GM21619 (cell line): ENCODE measurements at regions not wholly inside any gene's neighbourhood (a gene's known extent, or its start where the extent isn't known, plus 50 kb on each side); places are given as distances from the start of the nearest gene placed in this dataset.

Source experiments
- ATAC-seq: cut with Tn5 transposase; IDR thresholded peaks from one replicate; pipeline ENCODE4 v1.9.1; 2021; ENCODE audit not compliant: unreplicated experiment

DNA sequence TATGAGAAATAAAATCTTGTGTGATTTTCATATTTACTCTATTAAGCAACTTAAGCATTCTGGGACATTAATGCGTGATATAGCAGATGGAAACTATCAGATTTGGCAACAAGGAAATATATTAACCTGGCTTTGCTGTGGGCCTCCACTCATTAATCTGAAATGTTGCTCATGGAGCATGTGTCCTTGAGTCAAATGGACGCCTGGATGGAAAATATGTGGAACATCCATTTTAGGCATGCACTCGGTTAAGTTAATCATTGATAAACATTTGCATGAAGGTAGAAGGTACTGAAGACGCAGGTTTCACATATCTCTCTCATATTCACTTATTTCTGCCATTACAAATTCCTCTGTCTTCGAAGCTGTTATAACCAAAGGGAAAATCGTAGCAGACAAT is 246.1 kb downstream of the NR2F2 start:
- ATAC-seq, result no peak

DNA sequence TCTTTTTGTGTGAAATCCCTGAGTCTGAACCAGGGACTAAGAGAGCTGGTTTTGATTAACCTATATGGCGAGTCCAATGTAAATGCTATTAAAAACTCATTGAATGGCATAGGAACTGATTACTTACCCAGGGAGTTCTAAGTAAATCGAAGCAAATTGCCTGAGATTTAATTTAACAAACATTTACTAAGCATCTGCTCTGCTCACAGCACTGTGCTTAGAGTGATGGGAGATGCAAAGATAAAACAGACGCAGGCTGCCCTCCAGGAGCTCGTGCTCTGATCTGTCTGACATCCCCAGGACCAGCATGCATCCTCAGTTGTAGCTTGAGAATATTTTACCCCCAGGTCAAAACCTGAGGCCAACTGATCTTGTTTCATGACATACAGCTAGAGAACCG is 247.9 kb downstream of the NR2F2 start:
- ATAC-seq, result no peak

DNA sequence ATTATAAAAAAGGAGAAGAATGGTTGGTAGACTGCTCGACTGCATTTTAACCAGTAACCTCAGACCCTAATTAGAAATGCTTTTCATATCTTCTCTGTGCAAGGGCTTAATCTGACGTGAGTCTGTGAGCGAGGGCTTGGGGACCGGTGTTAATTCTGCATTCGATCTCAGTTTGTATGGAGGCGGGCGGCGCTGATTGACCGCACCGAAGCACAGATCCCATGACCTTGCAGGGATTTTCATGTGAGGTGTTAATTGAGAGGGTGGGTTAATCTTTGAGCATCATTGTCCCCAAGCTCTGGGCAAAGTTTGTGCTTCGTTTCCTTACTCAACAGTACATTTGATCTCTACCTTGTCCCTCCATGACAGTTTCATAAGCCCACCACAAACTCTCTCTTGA is 250.9 kb downstream of the NR2F2 start:
- no peak for ATAC-seq

DNA sequence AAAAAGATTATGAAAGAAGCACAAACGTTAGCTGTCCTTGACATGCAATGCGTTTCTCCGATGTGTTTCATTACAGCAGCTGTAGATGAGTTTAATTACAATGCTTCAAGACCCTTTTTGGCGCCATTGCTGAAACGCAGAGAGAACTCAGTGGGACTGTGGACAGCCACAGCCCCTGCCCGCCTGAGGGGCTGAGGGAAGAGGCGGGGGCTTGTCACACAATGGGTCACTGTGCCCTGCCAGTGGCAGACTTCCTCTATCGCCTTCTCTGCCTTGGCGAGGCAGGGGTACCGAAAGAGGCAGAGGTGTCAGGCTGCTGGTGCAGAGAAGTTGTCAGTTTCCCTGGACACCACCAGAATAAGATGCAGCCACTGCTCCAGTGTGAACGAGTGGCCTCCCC is 252.0 kb downstream of the NR2F2 start:
- ATAC-seq, result no peak

DNA sequence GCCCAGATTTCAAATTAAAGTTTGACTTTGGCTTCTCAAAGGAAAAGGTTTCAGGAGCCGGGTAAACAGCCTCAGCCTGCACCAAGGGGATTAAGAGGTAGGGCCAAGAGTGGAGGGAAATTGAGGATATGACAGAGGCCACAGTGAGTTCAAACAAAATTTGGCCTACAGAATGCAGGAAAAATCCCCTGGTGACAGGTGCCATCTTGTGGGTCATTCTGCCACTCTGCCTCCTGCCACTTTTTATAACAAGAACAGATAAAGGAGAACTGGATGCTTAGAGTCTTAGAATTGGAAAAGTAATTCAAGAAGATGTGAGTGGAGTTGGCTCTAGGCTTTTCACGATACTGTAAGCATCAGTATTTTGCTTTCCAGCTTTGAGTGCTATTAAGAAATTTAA is 253.2 kb downstream of the NR2F2 start:
- no peak for ATAC-seq

DNA sequence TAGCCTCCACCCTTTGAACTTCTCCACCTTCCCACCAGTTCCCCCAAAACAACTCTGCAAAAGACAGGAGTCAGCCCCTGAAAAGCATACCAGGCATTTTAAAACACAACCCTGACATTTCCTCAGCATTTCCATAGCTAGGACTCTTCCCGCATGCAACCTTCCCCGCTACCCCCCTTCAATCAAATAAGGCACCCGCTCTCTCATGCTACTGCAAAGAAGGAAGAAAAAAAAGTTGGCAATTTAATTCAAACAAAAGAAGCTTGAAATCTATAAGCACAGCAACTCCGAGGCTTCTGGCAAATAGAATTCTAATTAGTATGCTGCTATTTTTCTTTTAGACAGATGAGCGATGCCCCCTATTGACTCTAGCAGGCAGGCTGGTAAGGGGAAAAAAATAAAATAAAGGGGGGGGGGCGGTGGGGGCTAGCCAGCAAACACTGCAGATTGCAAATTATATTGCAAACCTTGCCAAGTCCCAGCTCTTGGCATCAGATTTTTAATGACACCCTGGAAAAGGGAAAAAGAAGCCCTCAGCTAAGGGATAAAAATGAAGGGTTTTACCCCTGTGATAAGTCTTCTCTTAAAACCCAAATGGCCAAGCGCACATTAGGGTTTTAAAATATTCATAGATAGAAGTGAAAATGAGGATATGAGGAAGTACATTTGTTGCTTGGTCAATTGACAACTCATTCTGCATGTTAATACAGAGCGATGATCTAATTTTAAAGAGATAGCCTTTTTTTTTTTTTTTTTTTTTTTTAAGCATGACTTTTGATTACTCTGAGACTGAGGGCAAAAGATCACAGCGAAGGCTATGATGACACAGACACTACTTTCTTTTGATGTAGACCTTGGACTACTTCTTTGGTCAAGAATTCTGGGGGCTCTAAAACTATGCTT is 255.2 kb downstream of the NR2F2 start:
- ATAC-seq, result no peak

DNA sequence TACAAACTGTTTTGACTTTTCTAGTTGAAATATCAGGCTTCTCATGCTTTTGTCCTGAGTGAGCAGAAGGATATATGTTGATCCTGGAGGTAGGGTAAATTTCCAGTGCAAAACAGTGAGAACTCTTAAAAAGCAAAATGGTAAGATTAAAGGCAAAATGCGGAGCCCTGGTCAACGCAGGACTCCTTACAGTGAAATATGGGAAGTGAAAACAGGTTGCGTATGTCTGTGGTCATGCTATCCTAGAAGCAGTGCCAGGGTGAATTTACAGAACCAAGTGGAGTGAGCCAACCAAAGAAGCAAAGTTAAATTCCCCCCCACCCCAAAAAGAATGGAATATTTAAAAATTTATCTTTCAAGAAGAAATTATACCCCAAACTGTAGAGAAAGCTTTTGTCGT is 256.4 kb downstream of the NR2F2 start:
- no peak for ATAC-seq

DNA sequence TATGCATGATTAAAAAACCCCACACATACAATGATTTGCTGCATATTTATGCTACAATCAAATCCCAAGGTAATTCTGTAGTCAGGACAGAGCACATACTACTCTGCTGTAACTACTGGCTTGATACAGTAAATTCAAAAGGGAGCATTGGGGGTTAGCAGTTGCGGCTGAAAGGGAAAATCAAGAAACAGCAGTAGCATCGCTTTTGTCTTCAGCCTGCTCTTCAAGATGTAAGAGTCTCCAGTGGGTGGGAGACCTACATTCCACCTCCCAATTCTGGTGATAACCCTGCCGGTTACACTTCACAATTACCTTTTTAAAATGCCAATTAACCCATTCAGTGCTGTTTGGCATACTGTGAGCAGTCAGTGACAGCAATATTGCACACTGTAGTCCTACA is 259.4 kb downstream of the NR2F2 start:
- ATAC-seq, result no peak

DNA sequence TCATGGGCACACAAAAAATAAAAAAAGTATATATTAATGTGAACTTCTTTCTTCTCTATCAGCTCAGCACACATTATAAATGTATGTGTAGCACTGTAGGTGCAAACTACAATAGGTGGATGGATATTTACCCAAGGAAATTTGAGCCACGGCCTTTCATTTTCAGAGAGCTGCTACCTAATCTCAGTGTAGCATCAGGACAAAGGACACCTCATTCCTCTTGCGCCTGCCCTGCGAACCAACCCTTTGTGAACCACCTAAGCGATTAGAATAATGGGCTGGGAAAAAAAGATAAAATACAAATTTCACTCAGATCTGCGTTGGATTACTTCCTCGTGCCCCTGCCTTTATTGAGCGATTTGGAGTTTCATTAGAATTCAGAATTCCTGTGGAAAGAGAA is 263.2 kb downstream of the NR2F2 start:
- ATAC-seq, result no peak

DNA sequence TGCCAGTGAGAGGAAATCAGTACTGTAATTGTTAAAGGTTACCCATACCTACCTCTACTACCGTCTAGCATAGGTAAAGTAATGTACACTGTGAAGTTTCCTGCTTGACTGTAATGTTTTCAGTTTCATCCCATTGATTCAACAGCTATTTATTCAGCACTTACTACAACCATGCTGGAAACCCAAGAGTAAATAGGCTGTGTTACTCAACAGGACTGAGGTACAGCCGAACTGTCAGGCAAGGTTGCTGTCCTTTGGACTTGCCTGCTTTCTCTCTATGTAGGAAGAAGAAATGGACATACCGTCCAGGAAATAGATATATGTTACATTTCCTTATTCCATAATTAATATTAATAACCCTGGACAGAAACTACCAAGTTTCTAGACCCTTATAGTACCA is 265.5 kb downstream of the NR2F2 start:
- no peak for ATAC-seq

DNA sequence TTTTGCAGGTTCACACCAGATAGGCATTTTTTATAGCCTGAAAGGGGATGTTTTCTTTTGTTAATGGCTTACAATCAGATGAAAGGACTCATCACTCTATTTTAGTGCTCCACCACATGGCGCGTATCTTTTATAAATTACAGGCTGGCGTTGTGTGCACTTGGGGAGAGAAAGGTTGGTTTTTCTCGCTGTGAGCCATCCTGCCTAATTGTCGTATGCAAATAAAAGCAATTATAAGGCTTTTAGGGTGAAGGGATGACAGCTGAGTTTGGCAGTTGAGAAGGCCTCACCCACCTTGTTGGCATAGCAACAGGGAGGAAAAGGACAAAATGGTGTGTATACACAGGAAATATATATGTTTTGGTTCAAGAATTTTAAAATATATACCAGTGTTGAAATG is 268.0 kb downstream of the NR2F2 start:
- no peak for ATAC-seq

DNA sequence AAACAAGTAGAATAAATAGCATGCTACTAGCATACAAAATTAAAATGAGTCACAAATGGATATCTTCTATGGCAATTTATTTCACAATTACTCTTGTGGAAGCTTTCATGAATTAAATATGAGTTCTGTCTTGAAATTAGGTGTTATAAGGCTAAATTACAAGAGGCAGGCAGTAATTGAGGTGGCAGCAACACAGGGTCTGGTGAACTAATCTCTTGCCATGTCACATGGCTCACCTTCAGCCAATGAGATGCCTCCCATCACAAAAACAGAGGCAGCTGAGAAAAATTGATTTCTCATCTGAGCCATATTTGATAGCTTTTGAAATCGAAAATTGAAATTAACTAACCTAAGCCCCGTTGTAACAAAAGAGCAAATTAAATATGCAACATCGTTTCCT is 268.8 kb downstream of the NR2F2 start:
- no peak for ATAC-seq

DNA sequence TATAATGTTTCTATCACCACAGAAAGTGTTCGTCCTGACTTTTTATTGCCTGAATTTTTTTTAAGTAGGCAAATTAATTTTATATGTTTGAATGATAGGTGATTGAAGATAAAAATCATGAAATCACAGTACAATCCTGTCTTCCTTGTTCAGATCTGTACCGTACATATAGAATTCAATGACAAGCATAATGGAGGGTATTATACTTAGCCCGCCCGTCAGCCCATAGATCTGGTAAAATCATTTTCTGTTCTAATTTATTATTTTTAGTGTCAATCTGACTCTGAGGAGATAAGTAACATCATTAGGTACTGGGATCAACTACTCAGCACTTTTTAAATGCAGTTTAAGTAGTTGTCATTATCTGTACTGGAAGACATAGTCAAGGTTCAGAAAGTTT is 269.9 kb downstream of the NR2F2 start:
- no peak for ATAC-seq

DNA sequence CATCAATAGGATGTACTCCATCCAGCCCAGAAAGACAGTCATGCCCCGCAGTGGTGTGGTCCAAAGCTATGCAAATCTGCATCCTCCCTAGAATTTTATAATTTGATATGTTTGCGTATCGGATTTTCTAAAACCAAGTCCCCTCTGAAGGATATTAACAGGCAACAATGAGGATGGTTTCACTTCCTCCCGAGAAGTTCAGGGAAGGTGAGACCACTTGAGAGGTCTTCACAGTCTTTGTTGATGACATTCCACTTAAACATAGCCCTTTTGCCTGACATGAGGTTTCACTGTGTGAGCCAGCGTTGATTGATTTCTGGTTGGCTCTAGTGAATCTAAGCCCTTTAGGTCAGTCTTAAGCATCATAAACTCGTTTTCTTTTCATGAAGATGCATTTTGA is 276.1 kb downstream of the NR2F2 start:
- ATAC-seq, result no peak

DNA sequence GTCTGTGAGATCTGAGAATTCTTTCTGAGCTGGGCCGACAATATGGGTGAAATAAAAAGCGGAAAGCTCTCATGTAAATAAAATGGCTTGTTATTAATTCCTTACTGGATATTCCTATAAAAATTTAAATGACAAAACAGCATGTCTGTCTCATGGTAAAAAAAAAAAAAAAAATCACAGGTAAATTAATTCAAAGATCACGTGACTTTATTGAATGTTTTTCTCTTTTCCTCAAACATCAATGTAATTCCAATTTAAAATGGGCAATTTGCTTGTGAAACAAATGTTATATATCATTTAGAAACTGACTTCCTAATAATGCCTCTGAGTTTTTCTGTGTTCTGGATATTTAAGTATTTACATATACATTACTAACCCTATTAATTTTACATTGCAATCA is 280.3 kb downstream of the NR2F2 start:
- no peak for ATAC-seq

DNA sequence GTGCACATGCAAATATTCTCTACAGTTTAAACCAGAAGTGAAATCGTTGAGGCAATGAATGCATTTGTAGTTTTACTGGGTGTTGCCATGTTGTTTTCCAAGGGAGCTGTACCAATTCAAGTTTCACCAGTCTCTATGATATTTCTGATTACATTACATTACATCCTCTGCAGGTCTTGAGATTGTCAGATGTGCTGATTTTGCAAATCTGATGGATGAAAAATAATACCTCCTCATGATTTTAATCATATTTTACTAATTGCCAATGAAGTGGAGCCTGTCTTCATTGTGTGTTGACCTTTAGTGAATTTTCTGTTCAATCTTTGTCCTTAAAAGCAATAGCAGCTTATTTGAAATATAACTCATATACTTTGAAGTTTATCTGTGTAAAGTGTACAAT is 282.4 kb downstream of the NR2F2 start:
- no peak for ATAC-seq

DNA sequence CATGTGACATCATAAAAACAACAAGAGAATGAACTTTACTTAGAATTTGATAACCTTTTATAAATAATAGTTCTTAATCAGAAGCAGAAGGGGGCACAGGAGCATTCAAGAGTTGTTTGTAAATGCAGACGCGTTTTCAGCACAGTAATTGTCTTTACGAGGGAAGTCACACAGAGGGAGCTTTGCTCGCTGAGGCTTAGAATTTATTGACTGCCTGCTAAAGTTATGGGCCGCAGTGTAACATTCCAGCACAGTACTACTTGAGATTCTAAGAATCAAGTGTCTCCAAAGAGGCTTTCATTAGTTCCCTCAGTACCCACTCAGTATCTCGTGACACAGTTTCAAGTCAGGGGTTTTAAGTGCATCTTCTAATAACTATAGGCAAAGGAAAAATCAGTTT is 288.7 kb downstream of the NR2F2 start:
- ATAC-seq, result no peak

DNA sequence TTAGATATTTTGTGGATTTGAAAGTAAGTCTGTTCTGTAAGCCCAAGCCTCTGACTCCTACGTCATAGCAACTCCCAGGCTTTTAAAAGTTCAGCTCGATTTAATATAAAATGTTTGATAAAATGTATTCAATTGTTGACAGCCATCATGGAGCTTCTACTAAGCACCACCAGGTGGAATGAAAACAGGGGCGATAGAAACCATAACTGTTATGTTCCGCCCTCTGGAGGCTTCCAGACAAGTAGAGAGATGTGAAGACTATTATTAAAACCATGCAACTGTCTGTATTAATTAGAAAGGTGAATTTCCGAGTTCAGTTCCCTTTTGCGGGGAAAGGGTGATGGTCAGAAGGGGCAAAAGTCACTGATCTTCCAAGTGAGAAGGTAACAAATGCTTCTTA is 292.2 kb downstream of the NR2F2 start:
- ATAC-seq, result no peak

DNA sequence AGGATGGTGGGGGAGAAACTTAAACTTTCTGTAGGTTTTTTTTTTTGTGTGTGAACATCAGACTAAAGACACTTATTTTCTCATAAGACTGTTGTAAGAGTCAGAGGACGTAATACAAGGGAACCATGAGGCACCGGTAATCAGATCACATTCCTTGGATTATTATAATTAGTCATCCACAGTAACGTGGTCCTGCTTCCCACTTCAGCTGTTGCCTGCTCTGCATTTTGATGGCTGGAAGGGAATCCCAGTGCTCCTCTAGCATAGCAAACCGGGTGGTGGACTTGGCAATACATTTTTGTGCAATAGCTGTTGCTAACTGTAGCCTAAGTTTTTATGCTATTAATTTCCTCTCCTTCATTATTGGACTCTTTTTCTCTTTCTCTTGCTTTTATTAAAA is 294.8 kb downstream of the NR2F2 start:
- no peak for ATAC-seq

DNA sequence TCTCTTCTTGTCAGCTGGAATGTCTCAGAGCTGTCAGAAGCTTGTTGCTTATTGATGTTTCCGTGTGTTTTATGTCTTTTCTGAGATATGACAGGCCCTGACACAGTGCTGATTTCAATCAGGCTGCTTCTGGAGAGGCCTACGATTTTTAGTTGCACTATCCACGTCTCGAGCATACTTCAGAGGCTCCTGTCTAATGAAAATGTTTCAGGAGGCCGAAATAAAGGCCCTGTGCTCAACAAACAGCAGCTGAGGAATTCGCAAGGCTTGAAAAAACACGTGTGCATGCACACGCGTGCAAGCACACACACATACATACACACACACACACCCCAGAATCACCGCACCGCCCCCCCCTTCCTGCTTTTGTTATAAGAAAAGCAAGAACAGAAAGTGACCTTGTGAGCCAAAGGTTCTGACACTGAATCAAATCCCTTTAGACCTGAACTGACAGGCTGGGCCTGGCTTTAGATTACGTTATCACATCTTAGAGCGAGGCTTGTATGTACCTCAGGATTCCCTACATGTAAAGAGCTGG is 296.6 kb downstream of the NR2F2 start:
- ATAC-seq, result no peak

DNA sequence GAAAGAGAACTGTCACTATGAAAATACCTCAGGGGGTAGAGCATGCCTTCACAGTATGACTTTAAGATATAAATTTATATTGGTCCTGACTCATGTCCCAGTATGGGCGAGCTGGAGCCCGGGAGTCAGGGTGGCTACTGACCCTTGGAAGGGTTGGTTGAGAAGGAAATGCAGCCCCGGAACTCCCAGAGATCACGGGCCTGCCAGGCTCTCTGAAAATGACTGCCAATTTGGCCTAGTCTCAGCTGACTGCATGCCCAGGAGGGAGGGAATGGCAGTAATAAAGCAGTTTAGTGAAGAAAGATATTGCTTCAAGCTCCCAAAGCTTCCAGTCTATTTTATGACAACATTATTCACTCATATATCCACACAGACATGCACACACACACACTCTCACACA is 299.0 kb downstream of the NR2F2 start:
- no peak for ATAC-seq

DNA sequence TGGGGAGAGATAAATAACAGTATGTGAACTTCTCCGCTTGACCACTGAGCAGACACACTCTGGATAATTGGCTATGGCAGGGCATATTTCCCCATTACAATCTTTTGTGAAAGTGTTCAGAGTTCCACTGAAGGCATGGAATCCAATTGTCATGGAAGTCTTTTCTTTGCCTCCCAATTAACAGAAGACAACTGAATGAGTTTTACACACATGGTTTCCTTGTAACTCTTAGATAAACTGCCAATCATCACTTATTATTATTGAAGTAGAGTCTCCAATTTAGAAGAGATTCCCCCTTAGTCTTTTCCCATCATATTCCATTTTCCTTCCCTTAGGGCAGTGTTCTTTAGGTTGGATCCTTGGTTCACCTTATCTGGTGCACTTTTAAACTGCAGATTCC is 308.3 kb downstream of the NR2F2 start:
- no peak for ATAC-seq

DNA sequence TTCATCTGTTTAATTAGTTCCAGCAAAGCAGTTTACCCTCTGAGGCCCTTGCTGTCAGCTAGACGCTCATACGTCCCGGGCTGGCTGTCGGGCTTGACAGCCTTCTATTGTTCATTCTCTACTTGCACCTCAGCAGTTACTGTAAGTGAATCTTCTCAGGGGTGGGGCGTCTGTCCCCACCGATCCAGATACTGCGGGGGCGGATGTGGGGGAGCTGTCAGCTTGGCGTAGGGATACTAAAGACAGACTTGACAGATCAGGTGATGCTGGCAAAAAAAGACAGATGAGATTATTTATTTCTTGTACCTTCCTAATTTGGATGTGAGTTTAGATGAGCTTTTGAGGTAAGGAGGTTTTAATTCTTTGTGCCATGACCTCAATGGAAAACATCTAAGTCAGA is 315.3 kb downstream of the NR2F2 start:
- ATAC-seq, result no peak
